ENCODE measurements at regions not wholly inside any gene's neighbourhood (a gene's known extent, or its start where the extent isn't known, plus 50 kb on each side); places are given as distances from the start of the nearest gene placed in this dataset.

GRCh38 chr13:72244788-72245187 lies 377.8 kb upstream of the DACH1 start:
- DNase-seq (ENCODE audit: low spot score): no peak
- no peak for TF ChIP-seq CTCF (IDR thresholded peaks at IDR 0.05)
- Histone ChIP-seq H3K27ac (no peak overlapping the region), H3K4me3 (no peak overlapping the region)

GRCh38 chr13:72230131-72230530 lies 363.1 kb upstream of the DACH1 start:
- H3K4me3 ChIP-seq: no peak overlapping the region
- no peak for TF ChIP-seq CTCF (IDR thresholded peaks at IDR 0.05)
- no peak for DNase-seq (ENCODE audit: low spot score)
- no peak overlapping the region for H3K27ac ChIP-seq

- Histone ChIP-seq H3K27ac (no peak overlapping the region), H3K4me3 (no peak overlapping the region)
- TF ChIP-seq CTCF (IDR thresholded peaks at IDR 0.05): no peak
- no peak for DNase-seq (ENCODE audit: low spot score)
These were observed 362.1 kb upstream of the DACH1 start for GRCh38 chr13:72229067-72229466.

GRCh38 chr13:72221276-72221962 lies 354.4 kb upstream of the DACH1 start:
- Histone ChIP-seq H3K4me3 (no peak overlapping the region), H3K27ac (no peak overlapping the region)
- no peak for TF ChIP-seq CTCF (IDR thresholded peaks at IDR 0.05)
- no peak for DNase-seq (ENCODE audit: low spot score)

GRCh38 chr13:72218966-72219365 lies 352.0 kb upstream of the DACH1 start:
- Histone ChIP-seq H3K4me3 (no peak overlapping the region), H3K27ac (no peak overlapping the region)
- TF ChIP-seq CTCF (IDR thresholded peaks at IDR 0.05): no peak
- DNase-seq (ENCODE audit: low spot score): no peak

- Histone ChIP-seq H3K27ac (no peak overlapping the region), H3K4me3 (no peak overlapping the region)
- no peak for DNase-seq (ENCODE audit: low spot score)
- TF ChIP-seq CTCF (IDR thresholded peaks at IDR 0.05): no peak
These were observed 350.1 kb upstream of the DACH1 start for GRCh38 chr13:72217142-72217541.

- no peak for DNase-seq (ENCODE audit: low spot score)
- TF ChIP-seq CTCF (IDR thresholded peaks at IDR 0.05): no peak
- Histone ChIP-seq H3K27ac (no peak overlapping the region), H3K4me3 (no peak overlapping the region)
These were observed 341.2 kb upstream of the DACH1 start for GRCh38 chr13:72208112-72208645.

Data from coronary artery (tissue), 2 donors.